ENCODE measurements at regions not wholly inside any gene's neighbourhood (a gene's known extent, or its start where the extent isn't known, plus 50 kb on each side); places are given as distances from the start of the nearest gene placed in this dataset.

DNA sequence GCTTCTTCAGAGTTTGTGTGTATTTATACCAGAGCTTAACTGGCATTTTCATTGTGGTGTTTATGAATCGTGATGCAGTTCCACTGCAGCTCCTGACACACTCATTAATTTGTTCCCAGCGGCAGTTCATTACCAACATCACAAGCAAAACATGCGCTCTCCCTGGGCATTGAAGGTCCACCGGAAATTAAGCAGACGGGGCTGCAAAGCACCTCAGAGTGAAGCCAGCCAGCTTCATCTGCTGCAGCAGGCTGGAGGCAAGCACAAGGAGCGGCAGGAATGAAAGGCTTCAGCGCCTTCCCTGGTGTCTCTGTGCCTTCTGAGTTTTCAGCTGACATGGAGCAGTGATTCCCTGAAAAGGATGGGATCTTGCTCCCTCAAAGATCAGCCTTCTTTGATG, 246.0 kb upstream of the SPTLC3 start:
- no peak for DNase-seq

DNA sequence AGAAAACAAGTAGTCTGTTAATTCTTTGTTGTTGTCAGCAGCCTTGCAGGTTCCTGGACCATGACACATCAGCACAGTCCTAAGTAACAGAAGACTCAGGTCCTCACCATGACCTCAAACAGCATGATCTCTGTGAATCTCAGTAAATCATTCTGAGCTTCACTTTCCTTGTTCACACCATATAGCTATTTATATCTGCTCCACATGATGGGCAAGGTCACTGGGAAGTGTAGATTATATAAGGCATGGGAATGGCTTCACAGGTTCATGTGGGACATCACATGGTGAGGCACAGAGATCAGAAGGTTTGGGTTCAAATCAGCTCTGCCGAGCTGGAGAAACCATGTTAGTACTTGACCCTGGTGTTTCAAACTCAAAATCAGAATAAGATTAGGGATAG, 245.4 kb upstream of the SPTLC3 start:
- no peak for DNase-seq

DNA sequence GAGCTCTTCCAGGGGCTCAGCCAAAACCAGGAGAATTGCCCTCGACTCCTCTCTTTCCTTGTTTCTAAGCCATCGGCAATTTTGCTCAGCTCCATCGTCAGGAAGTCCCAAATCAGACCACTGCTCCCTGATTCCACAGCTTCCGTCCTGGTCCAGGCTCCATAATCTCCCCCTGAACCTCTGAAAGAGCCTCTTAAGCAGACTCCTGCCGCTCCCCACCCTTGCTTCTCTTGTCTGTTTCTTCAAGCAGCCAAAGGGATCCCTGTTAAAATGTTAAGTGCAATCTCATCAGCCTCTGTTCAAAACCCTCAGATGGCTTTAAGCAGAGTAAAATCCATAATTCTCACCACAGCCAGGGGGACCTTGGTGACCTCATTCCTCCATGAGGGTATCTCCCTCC, 244.7 kb upstream of the SPTLC3 start:
- no peak for DNase-seq

DNA sequence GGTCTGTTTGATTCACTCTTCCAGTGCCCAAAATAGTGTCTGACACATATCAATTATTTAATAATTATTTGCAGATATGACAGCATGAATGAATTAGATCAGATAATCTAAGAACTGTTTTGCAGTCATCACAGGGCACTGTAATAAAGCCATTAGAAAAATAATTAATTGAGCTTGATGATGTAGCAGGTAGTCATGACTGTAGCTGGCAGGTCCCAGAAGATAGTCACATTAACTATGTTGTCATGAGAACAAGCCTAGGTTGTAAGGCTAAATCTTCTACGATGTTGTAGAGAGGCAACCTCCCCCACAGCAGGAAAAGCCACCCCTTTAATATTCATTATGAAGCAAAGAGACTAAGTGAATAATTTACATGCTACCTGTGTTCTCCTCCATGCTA, 243.9 kb upstream of the SPTLC3 start:
- no peak for DNase-seq

DNA sequence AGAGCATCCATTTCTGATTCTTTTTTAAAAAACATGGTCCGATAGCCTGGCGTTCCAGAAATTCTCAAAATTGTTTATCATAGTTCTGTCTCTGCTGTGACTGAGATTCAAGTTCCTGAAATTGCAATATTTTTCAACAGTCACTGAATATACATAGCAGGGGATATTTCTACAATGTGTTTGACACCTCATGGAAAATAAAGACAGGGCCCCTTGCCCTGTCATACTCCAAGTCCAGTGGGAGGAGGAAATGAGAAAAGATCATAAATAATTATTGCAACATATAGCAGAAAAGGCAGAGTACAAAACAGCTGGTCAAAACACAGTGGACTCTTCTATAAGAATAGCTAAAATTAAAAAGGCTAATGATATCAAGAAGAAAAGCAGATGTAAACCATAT, 234.8 kb upstream of the SPTLC3 start:
- no peak for DNase-seq

DNA sequence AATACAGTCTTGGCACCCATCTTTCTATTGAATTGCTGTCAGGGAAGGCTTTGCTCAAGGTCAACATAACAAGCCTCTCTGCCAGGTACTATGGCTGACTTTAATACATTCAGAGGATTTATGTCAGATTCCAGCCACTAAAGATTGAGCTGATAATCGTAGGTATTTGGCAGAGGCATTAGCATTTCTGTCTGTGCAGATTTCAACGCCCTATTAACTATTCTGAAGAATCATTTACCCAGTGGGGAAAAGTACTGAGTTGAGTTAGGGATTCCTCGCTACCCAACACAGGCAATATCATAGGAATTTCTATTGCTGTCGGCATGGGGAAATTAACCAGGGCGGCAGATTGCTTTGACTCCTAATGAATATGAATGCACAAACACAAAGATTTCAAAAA, 233.7 kb upstream of the SPTLC3 start:
- no peak for DNase-seq

DNA sequence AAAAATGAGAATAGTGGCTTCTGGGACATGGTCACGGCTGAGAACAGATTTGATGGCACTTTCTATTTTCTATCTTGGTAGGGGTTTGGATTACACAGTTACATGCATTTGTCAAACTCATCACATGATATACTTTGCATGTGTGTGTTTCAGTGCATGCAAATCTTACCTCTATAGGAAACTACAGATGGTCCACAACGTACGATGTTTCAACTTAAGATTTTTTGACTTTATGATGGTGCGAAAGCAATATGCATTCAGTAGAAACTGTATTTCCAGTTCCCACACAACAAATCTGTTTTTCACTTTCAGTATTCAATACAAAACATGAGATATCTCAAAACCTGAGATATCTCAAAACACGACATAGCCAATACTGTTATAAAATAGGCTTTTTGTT, 231.8 kb upstream of the SPTLC3 start:
- no peak for DNase-seq

DNA sequence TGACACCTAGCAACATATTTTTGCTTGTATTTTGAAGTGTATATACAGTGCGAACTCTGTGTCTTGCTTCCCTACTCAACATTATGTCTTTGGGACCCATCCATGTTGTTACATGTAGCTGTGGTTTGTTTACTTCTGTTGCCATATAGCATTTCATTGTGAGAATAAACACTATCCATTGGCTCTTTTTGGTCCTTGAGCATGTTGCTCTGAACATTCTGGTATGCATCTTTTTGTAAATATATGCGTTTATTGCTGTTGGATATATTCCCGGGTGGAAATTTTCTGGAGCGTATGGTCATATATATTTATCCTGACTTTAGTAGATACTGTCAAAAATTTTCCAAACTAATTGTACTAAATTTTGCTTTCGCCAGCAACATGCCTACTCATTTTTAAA, 222.5 kb upstream of the SPTLC3 start:
- no peak for DNase-seq

DNA sequence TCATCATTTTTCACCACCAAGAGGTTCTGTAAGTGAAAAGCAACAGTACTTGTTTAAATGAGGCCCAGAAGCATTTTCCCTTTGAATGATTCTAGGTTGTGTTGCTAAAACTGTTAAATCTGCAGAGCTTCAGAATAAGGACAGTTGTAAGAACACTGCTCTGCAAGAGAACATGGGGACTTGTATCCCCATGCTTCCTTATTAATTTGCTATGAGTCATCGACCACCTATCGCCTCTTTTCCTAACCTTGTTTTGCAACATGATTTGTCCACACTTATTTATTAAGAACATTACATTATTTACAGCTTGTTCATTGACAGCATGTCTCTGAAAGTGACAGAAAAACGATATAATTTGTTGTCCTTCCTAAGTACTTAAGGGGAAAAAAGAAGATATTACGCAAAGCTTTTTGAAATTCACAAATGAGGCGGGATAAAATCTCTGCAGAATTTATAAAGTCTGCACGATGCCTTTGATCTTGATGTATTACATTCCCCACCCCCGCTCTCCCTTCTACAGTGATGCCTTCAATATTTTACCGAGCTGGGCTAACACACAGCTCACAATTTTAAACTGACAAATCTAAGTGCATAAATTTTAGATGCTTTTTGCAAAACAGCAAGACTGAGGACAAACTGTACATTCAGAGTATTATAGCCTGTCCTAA, 220.0 kb upstream of the SPTLC3 start:
- no peak for DNase-seq

DNA sequence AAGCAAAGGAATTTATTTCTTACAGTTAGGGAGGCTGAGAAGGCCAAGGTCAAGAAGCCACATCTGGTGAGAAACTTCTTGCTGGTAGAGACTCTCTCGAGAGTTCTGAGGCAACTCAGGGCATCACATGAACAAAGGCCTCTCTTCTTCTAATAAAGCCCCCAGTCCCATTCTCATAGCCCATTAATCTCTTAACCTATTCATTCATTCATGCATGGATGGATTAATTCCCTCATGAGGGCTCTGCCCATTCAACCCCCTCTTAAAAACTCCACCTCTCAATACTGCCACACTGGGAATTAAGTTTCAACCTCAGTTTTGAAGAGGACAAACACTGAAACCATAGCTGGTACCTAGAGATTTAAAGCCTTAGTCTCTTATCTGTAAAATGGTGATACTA, 217.9 kb upstream of the SPTLC3 start:
- DNase-seq = no peak

DNA sequence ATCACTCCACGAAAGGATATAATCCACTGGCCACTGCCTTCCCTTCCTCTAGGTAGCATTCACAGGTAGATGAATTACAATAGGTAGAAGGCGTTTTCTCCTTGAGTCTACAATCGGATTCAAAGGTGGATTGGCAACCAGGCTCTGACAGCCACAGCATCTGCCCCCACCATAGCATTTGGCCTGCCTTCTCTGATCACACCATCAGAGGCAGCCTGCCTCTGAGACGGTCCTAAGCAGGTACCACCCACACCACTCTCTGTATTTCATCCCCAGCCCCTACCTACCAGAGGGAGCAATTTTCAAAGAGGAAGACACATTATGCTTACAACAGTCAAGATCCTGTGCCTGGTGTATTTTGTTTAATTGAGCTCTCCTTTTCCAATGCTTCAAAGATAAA, 210.5 kb upstream of the SPTLC3 start:
- no peak for DNase-seq

DNA sequence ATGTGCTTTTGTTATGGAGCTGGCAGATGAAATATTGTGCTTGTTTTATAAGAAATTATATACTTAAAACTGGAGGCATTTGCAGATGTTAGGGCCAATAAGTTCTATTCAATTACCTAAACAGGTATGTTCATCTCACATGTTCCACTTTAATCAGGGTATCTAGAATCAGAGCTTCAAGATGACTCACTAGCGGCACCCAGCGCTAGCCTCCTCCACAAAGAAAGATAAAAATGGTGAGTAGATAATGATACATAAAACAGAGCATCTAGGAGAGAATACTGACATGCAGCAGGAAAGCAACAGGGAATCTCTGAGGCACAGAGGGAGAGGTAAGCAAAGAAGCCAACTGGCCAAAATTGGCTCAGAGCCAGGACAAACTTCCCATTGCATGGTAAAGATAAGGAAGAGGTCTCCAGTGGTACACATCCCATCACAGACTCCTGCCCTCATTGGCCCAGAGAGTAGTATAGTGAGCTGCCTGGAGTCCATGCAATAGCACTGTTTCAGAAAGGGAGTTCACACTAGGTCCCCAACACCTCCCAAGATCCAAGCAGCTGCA, 200.7 kb upstream of the SPTLC3 start:
- DNase-seq = no peak

DNA sequence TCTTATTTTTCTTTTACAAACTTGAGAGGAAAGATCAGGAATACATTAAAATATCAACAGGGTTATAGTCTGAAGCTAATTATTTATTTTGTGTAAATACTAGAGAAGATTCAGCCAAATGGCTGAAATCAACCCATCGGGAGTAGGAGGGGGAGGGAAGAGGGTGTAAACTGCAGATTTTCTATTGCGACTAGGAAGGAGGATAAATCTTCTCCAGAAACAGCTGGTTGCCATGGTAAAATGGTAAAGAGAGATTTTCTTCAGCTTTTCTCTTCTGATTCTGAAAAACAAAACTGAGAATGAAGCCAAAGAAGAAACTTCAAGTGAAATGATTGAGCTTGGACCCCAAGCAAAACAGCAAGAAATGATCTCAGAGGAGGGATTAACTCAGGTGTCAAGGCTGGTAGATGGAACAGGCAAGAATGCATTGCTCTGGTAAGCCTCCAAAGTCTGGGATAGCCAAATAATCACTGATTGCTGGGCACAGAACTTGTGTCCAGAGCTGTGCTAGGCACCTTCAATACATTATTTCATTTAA, 193.5 kb upstream of the SPTLC3 start:
- no peak for DNase-seq

DNA sequence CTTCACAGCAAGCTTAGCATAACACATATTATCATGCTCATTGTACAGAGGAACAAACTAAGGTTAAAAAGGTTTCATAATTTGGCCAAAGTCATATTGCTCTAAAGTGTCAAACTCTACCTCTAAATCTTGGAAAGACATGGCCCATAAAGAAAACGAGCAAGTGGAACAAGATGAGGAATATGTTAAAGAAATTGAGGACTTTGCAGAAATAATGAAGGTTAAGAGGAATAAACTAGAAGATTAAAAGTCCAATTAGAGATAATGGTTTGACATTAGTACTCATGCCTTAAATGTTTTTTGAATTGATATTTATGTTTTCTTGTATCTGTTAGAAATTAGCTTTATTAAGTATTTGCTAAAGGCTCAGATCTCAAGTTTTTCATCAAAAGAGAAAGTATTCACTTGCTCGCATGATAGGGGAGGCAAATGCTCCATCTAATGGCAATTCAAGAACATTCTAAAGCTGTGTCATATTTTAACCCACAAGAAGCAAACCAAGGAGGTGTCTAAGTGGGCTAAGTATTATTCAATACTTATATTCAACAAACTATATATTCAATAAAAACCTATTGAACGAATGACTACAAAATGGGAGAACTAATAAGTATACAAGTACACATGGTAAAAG, 192.9 kb upstream of the SPTLC3 start:
- no peak for DNase-seq

DNA sequence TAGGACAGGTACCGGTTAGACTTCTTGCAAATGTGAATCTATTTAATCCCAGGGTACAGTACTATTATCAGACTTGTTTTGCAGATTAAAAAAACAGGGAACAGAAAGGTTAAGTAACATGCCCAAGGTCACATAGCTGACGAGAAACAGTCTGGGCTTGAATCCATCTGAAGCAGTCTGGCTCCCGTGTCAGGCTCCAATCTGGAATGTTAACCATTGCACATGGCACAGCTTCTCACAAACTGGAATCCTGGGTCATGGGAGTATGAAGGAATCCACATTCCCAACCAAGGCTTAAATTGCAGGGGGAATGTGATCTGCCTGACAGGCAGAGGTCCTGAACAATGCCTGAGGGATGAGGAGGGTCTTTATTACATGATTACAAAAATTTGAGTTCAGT, 187.5 kb upstream of the SPTLC3 start:
- DNase-seq = no peak

DNA sequence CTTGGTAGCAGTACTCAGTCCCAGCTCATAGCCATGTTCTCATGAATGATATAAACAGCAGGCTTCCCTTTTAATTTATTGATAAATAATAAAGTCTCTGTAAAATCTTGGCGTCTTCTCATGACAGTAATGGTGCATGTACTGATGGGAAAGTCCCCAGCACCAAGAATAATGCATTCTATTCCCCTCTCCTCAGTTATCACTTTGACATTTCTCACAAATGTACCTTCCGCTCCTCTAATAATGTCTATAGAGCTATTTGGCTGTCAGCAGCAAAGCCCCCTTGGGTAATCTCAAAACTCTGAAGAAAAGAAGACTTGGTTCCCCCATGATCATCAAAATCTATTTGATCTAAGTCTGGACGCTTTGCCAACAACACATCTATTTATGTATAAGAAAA, 185.0 kb upstream of the SPTLC3 start:
- no peak for DNase-seq

DNA sequence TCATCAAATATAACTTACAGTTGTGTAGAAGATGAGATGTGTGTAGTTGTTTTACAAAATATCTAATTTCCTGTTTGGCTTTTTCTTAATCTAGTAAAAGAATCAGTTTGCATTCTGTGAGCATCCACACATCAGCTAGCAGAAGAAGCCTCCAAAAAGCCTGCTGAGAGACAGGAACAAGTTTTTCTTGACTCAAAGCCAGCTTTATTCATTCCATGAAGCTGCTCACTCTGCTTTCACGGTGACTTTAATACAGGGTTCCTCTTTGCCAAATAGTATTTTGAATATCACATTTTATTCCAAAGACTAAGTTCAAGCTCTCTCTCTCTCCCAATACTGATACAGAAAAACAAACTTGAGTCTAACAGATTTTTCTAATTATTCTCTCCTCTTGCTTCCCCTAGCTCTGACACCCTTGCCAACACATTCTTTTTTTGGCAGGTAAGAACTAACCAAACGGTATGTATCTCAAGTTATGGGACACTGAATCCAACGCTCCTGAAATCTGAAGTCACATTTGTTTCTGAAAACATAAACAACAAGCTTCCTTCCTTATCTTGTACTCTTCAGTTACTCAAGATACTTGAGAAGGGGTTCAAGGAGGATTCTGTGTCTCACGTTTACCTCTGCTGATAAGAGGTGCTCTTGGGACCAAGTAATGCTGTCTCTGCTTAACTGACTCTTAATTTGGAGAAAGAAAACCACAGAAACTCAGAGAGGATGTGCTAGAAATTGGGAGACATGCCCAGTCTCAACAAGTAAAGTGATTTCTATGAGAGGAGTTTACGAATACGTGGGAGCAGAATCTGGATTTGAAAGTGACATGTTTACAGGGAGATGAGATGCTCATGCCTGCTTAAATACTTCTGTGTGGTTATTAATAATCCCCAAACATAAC, 184.2 kb upstream of the SPTLC3 start:
- no peak for DNase-seq

DNA sequence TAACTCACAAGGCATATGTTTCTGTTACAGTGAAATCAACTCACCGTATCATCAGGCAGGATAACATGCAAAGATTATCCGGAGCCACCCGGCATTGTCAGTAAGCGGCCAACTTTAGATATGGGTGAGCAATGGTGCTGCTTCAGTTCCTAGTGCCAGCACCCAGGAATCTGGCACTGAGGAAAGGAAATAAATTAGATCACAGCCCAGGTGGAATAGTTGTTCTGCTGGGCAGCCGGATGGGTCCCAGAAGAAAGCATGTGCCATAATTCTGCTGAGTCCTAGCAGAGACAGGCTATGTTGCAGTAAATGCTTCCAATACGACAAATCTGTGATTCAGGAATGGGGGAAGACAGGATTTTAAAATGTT, 183.6 kb upstream of the SPTLC3 start:
- no peak for DNase-seq

DNA sequence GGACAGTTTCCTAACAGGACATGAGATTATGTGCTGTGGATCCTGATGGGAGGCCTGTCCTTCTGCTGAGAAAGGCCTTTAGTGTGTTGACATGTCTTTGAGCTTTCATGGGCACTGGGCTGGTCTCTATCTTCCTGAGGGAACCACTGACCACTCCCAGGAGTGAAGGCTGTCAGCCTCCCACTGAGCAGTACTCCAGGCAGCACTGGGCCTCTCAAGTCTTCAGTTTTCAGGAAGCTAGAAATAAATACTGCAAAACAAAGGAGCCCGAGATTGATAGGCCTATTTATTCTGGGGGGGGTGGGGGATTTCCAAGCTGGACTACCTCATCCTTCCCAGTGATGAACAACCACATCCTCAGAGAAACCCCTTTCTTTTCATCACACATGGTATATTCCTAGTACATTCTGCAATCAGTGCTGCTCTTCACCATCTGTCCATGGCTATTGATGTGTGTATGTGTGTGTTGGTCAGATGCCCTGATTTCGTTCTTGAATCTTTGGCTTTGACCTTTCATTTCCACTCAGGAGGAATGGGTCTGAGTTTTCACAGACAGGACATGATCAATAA, 180.9 kb upstream of the SPTLC3 start:
- no peak for DNase-seq

DNA sequence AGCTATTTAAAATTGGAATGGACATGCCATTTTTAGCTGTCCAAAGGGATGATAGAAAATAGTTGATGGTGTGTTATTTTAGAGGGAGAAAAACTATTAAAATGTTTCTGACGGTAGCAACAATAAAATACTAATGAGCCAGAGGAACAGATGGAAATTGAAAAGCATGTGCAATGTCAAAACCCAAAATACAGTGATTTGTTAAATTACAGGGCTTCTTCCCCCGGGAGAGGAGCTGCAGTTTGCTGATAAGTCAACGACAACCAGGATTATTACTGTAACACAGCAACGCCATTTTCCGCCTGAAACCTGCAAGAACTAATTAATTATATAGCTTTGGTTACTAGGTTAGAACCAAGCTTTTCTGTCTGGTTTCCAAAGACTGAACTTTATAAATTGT, 179.6 kb upstream of the SPTLC3 start:
- DNase-seq = no peak

DNA sequence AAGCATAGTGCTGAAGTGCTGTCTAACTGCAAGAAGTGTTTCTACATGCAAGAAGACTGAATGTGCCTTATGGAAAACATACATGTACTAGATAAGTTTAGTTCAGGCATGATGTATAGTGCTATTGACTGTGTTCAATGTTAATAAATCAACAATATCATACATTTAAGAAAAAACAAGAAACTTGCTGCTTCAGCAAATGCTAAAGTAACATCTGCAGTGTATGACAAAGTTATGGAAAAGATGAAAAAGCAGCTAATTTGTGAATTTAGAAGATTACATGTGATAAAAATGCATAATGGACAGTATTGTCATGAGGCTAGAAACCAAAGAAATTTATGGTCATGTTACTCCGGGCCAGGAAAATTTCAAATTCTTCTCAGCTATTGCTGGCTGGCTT, 174.9 kb upstream of the SPTLC3 start:
- no peak for DNase-seq

DNA sequence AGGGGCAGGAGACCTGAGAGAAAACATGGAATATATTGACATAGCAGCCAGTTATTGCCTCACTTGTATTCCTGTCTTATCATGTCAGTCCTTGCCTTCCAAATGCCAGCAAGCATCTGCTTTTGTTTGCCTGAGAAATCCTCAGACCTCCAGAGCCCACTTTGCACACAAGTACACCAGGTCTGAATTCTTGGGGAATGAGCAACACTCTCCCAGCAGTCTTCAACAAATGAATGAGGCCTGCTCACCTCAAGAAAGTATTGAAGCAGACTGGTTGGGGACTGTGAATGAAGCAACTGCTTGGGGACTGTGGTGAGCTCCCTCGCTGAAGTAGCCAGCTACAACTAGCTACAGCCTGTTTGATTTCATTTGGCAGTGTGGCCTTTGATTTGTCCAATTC, 172.8 kb upstream of the SPTLC3 start:
- DNase-seq = no peak

DNA sequence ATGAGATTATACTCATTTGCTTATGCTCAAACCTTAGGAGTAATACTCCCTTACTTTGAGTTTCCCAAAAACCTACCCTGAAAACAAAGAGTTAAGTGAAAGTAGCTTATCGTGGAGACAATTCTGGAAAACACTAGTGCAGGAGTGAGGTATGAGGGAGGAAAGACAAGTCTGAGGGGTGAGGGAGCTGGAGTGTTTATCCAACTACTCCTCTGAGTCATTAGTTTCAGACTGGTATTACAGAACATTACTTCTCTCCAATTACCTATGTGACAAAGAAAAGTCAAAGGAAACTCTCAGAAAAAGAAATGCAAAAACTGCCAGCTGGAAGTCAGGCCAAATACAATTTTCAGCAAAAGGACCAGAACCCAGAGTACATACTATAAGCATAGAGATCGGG, 171.1 kb upstream of the SPTLC3 start:
- no peak for DNase-seq
